Neural cell (in vitro differentiated cells): ENCODE measurements at regions not wholly inside any gene's neighbourhood (a gene's known extent, or its start where the extent isn't known, plus 50 kb on each side); places are given as distances from the start of the nearest gene placed in this dataset.

Source experiments
- EP300 ChIP-seq: fragments of 450-650 bp; conservative IDR thresholded peaks from 2 replicates; pipeline ENCODE4 v1.6.1; 2014; ENCODE audit warnings: antibody characterized with exemption, mild to moderate bottlenecking, moderate library complexity; ENCODE audit not compliant: poor library complexity, severe bottlenecking
- EZH2 ChIP-seq: fragments of 200-600, 300-800 bp; shearing (Covaris generic), sonication (generic); IDR thresholded peaks from 2 replicates; pipeline ENCODE4 v1.6.1; 2014; ENCODE audit warnings: antibody characterized with exemption, low read length, borderline replicate concordance, mild to moderate bottlenecking; ENCODE audit not compliant: insufficient read depth, poor library complexity, severe bottlenecking
- MXI1 ChIP-seq: fragments of 450-650 bp; conservative IDR thresholded peaks from 2 replicates; pipeline ENCODE4 v1.6.1; 2014; ENCODE audit warnings: antibody characterized with exemption, mild to moderate bottlenecking; ENCODE audit not compliant: poor library complexity, severe bottlenecking
- POLR2AphosphoS5 ChIP-seq: IDR thresholded peaks from 2 replicates; pipeline ENCODE4 v1.6.1; 2012
- RAD21 ChIP-seq: fragments of 450-650 bp; conservative IDR thresholded peaks from 2 replicates; pipeline ENCODE4 v1.6.1; 2014; ENCODE audit warnings: antibody characterized with exemption, mild to moderate bottlenecking, moderate library complexity
- SMC3 ChIP-seq: fragments of 450-650 bp; conservative IDR thresholded peaks from 2 replicates; pipeline ENCODE4 v1.6.1; 2014; ENCODE audit warnings: antibody characterized with exemption, mild to moderate bottlenecking, moderate library complexity; ENCODE audit not compliant: poor library complexity
- TAF1 ChIP-seq: IDR thresholded peaks from 2 replicates; pipeline ENCODE4 v1.6.1; 2012; ENCODE audit warnings: low read depth
- TF ChIP-seq, protein P1 (sequence below): IDR thresholded peaks from 2 replicates; pipeline ENCODE4 v1.6.1; 2012; ENCODE audit warnings: borderline replicate concordance
- TF ChIP-seq, protein P2 (sequence below): fragments of 450-650 bp; IDR thresholded peaks from 2 replicates; pipeline ENCODE4 v1.5.1; 2014; ENCODE audit warnings: antibody characterized with exemption, mild to moderate bottlenecking, moderate library complexity; ENCODE audit not compliant: poor library complexity, severe bottlenecking

GRCh38 chr1:58003059-58003458 lies 543.5 kb downstream of the OMA1 start:
- TF ChIP-seq, protein P1, sequence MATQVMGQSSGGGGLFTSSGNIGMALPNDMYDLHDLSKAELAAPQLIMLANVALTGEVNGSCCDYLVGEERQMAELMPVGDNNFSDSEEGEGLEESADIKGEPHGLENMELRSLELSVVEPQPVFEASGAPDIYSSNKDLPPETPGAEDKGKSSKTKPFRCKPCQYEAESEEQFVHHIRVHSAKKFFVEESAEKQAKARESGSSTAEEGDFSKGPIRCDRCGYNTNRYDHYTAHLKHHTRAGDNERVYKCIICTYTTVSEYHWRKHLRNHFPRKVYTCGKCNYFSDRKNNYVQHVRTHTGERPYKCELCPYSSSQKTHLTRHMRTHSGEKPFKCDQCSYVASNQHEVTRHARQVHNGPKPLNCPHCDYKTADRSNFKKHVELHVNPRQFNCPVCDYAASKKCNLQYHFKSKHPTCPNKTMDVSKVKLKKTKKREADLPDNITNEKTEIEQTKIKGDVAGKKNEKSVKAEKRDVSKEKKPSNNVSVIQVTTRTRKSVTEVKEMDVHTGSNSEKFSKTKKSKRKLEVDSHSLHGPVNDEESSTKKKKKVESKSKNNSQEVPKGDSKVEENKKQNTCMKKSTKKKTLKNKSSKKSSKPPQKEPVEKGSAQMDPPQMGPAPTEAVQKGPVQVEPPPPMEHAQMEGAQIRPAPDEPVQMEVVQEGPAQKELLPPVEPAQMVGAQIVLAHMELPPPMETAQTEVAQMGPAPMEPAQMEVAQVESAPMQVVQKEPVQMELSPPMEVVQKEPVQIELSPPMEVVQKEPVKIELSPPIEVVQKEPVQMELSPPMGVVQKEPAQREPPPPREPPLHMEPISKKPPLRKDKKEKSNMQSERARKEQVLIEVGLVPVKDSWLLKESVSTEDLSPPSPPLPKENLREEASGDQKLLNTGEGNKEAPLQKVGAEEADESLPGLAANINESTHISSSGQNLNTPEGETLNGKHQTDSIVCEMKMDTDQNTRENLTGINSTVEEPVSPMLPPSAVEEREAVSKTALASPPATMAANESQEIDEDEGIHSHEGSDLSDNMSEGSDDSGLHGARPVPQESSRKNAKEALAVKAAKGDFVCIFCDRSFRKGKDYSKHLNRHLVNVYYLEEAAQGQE: no peak
- TF ChIP-seq MXI1 (no peak), POLR2AphosphoS5 (no peak), EP300 (no peak), EZH2 (no peak), RAD21 (no peak), TAF1 (no peak), SMC3 (no peak)
- TF ChIP-seq, protein P2, sequence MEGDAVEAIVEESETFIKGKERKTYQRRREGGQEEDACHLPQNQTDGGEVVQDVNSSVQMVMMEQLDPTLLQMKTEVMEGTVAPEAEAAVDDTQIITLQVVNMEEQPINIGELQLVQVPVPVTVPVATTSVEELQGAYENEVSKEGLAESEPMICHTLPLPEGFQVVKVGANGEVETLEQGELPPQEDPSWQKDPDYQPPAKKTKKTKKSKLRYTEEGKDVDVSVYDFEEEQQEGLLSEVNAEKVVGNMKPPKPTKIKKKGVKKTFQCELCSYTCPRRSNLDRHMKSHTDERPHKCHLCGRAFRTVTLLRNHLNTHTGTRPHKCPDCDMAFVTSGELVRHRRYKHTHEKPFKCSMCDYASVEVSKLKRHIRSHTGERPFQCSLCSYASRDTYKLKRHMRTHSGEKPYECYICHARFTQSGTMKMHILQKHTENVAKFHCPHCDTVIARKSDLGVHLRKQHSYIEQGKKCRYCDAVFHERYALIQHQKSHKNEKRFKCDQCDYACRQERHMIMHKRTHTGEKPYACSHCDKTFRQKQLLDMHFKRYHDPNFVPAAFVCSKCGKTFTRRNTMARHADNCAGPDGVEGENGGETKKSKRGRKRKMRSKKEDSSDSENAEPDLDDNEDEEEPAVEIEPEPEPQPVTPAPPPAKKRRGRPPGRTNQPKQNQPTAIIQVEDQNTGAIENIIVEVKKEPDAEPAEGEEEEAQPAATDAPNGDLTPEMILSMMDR: no peak
